Hepatocyte (in vitro differentiated cells): ENCODE measurements at regions not wholly inside any gene's neighbourhood (a gene's known extent, or its start where the extent isn't known, plus 50 kb on each side); places are given as distances from the start of the nearest gene placed in this dataset.
"Not testable (repeated sequence)": the region's sequence is repeated elsewhere in the genome, so short reads cannot be mapped to it uniquely, and the experiment has no call there.

Experiments
- DNase-seq: peaks from one replicate; pipeline ENCODE4 v3.0.0-alpha.2; 2016; ENCODE audit warnings: low spot score
- H2AFZ ChIP-seq: fragments of 200-600 bp; sonication (generic); 2 replicates; pipeline ENCODE4 v1.6.0; 2016; ENCODE audit warnings: antibody characterized with exemption, mild to moderate bottlenecking
- H3K27ac ChIP-seq: fragments of 200-600 bp; sonication (generic); 2 replicates; pipeline ENCODE4 v1.5.1; 2016; ENCODE audit warnings: mild to moderate bottlenecking
- H3K27me3 ChIP-seq: fragments of 200-600 bp; sonication (generic); 2 replicates; pipeline ENCODE4 v1.6.1; 2016
- H3K36me3 ChIP-seq: fragments of 200-600 bp; sonication (generic); replicated peaks from 2 replicates; pipeline ENCODE4 v1.5.1; 2016; ENCODE audit warnings: low read depth; ENCODE audit not compliant: insufficient read depth
- H3K4me1 ChIP-seq: fragments of 200-600 bp; sonication (generic); 2 replicates; pipeline ENCODE4 v1.5.1; 2016; ENCODE audit warnings: mild to moderate bottlenecking, moderate library complexity; ENCODE audit not compliant: insufficient read depth
- H3K4me2 ChIP-seq: fragments of 200-600 bp; sonication (generic); 2 replicates; pipeline ENCODE4 v1.6.0; 2016
- H3K4me3 ChIP-seq: fragments of 200-600 bp; sonication (generic); 2 replicates; pipeline ENCODE4 v1.5.1; 2016; ENCODE audit warnings: mild to moderate bottlenecking
- H3K79me2 ChIP-seq: fragments of 200-600 bp; sonication (generic); 2 replicates; pipeline ENCODE4 v1.6.0; 2017; ENCODE audit warnings: mild to moderate bottlenecking
- H3K9me2 ChIP-seq: fragments of 200-600 bp; sonication (generic); replicated peaks from 2 replicates; pipeline ENCODE4 v1.6.0; 2017; ENCODE audit warnings: mild to moderate bottlenecking; ENCODE audit not compliant: insufficient read depth
- H3K9me3 ChIP-seq: fragments of 200-600 bp; sonication (generic); 2 replicates; pipeline ENCODE4 v1.5.1; 2016; ENCODE audit warnings: low read depth, mild to moderate bottlenecking
- H4K20me1 ChIP-seq: fragments of 200-600 bp; sonication (generic); 2 replicates; pipeline ENCODE4 v1.6.0; 2016; ENCODE audit warnings: mild to moderate bottlenecking; ENCODE audit not compliant: insufficient read depth, poor library complexity, severe bottlenecking
- EZH2 ChIP-seq: fragments of 200-600 bp; sonication (generic); IDR thresholded peaks from 2 replicates; pipeline ENCODE4 v1.6.1; 2016; ENCODE audit warnings: antibody characterized with exemption, mild to moderate bottlenecking, borderline replicate concordance
- WGBS: methylation state at CpG from one replicate; pipeline ENCODE4 v1.1.6; 2016; ENCODE audit warnings: low lambda C conversion rate; ENCODE audit errors: missing lambda C conversion rate; 5-methylcytosine and 5-hydroxymethylcytosine counted together
- TF ChIP-seq, protein P1 (sequence below): fragments of 200-600 bp; sonication (generic); IDR thresholded peaks from 2 replicates; pipeline ENCODE4 v1.5.1; 2016; ENCODE audit warnings: antibody characterized with exemption, mild to moderate bottlenecking; ENCODE audit not compliant: poor library complexity

- not testable (repeated sequence) for H3K36me3 ChIP-seq, H3K79me2 ChIP-seq, H3K27me3 ChIP-seq, H3K4me2 ChIP-seq, DNase-seq, H3K9me3 ChIP-seq, H3K4me1 ChIP-seq, H2AFZ ChIP-seq, H3K9me2 ChIP-seq, H4K20me1 ChIP-seq, H3K4me3 ChIP-seq, H3K27ac ChIP-seq
- WGBS = 97% methylated on average over 6 of the region's 6 CpGs
Measured at GRCh38 chr3:125910851-125911250, 58.1 kb upstream of the ROPN1B start.

GRCh38 chr3:125914608-125915436 lies 54.2 kb upstream of the ROPN1B start:
- peak overlapping the region; percentile 85 for H3K4me2 ChIP-seq
- peak overlapping the region; percentile 89 for H3K27ac ChIP-seq
- H3K79me2 ChIP-seq, H3K36me3 ChIP-seq, H3K27me3 ChIP-seq, H4K20me1 ChIP-seq, H3K9me2 ChIP-seq, H3K9me3 ChIP-seq, H3K4me1 ChIP-seq: not testable (repeated sequence)
- H2AFZ ChIP-seq = peak overlapping the region; percentile 36
- DNase-seq = peak; percentile 25
- H3K4me3 ChIP-seq = peak overlapping the region; percentile 40
- WGBS = 13% methylated on average over 13 of the region's 14 CpGs

DNA sequence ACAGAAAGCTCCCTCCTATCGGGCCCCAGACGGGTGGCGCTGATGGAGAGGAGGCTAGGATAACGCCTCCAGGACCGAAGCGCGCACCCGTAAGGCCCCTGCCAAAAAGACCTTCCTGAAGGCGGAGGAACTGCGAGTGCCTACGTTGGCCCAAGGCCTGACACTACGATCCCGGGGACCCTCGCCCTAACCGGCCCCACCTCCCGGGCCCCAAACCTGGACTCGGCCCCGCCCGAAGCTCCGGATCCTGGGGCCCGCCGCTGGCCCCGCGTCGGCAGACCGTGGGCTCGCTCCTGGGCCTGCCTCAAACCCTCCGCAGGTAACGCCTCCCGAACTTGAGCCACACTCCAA lies 53.6 kb upstream of the ROPN1B start:
- H3K4me1 ChIP-seq, H3K9me3 ChIP-seq, H3K27me3 ChIP-seq, H3K9me2 ChIP-seq, H4K20me1 ChIP-seq, H3K79me2 ChIP-seq, H3K36me3 ChIP-seq: not testable (repeated sequence)
- WGBS = 0% methylated on average over 6 of the region's 30 CpGs
- Histone ChIP-seq H2AFZ (peak overlapping the region; percentile 36), H3K27ac (peak overlapping the region; percentile 89), H3K4me2 (peak overlapping the region; percentile 85), H3K4me3 (peak overlapping the region; percentile 40)
- peak; percentile 62 for DNase-seq

- not testable (repeated sequence) for H3K9me3 ChIP-seq, H2AFZ ChIP-seq, H3K9me2 ChIP-seq, H4K20me1 ChIP-seq, H3K36me3 ChIP-seq, H3K27me3 ChIP-seq, H3K79me2 ChIP-seq, H3K4me1 ChIP-seq
- peak; percentile 98 for DNase-seq
- Histone ChIP-seq H3K4me3 (peak overlapping the region; percentile 40), H3K4me2 (peak overlapping the region; percentile 85), H3K27ac (peak overlapping the region; percentile 89)
- WGBS = 2% methylated on average over 20 of the region's 40 CpGs
Measured at GRCh38 chr3:125915792-125916375, 53.1 kb upstream of the ROPN1B start.

DNA sequence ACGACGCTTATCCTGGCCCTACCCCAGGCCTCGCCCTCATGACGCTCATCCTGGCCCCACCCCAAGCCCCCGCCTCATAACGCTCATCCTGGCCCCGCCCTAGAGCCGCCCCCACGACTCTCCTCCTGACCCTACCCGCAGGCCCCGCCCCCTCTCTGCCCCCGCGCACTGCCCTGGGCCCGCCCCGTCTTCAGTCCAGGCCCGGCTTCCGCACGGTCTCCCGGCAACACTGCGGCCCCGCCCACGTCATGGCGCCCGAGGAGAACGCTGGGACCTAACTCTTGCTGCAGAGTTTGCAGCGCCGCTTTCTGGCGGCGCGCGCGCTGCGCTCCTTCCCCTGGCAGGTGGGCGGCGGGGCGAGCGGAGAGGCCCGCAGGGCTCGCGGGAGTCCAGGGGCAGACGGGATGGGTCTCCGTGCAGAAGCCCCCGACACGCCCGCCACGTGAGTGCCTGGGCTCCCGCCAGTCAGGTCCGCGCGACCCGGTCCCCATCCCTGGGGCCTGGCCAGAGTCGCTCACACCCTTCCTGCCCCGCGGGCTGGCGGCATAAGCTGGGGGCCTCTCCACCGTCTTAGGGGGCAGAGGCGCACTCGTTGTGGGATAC lies 52.5 kb upstream of the ROPN1B start:
- WGBS = 2% methylated on average over 35 of the region's 58 CpGs
- H3K79me2 ChIP-seq = no peaks in the 10 kb centered on the region
- no peaks in the 10 kb centered on the region for H3K36me3 ChIP-seq
- H3K4me1 ChIP-seq = no peaks in the 10 kb centered on the region
- no peaks in the 10 kb centered on the region for H4K20me1 ChIP-seq
- H3K27me3 ChIP-seq = no peaks in the 10 kb centered on the region
- no peak for TF ChIP-seq EZH2
- TF ChIP-seq, protein P1, sequence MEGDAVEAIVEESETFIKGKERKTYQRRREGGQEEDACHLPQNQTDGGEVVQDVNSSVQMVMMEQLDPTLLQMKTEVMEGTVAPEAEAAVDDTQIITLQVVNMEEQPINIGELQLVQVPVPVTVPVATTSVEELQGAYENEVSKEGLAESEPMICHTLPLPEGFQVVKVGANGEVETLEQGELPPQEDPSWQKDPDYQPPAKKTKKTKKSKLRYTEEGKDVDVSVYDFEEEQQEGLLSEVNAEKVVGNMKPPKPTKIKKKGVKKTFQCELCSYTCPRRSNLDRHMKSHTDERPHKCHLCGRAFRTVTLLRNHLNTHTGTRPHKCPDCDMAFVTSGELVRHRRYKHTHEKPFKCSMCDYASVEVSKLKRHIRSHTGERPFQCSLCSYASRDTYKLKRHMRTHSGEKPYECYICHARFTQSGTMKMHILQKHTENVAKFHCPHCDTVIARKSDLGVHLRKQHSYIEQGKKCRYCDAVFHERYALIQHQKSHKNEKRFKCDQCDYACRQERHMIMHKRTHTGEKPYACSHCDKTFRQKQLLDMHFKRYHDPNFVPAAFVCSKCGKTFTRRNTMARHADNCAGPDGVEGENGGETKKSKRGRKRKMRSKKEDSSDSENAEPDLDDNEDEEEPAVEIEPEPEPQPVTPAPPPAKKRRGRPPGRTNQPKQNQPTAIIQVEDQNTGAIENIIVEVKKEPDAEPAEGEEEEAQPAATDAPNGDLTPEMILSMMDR = peak; percentile 47
- H3K4me3 ChIP-seq = peak overlapping the region; percentile 55
- peak; percentile 97 for DNase-seq
- H3K9me2 ChIP-seq = no peaks in the 10 kb centered on the region
- H3K9me3 ChIP-seq = no peaks in the 10 kb centered on the region
- peak overlapping the region; percentile 89 for H2AFZ ChIP-seq
- peak overlapping the region; percentile 92 for H3K27ac ChIP-seq
- peak overlapping the region; percentile 95 for H3K4me2 ChIP-seq

DNA sequence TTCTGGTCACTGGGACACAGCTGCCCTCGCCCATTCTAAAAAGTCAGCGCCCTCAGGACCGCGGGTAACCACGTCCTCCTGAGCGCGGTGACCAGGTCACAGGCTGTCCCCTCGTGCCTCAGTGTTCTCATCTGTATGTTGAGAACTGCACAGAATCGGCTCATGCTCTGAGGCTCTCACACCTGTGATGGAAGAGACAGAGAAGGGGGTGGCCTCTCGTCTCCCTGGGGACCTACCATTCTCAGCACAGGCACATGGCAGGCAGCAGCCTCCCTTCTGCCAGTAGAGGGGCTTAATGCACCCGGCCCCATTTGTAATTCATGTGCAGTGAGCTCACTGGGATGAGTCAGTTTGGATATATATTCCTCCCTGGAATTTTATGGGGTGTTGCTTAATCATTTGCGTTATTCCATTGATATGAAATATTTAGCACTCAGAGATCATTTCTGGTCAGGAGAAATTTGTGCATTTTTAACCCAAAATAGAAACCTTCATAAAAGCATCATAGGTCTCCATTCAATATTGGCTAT lies 51.9 kb upstream of the ROPN1B start:
- peak overlapping the region; percentile 92 for H3K27ac ChIP-seq
- H3K9me3 ChIP-seq, H4K20me1 ChIP-seq, H3K79me2 ChIP-seq, H3K27me3 ChIP-seq, H3K36me3 ChIP-seq, H3K4me1 ChIP-seq, H3K9me2 ChIP-seq: not testable (repeated sequence)
- peak overlapping the region; percentile 89 for H2AFZ ChIP-seq
- peak overlapping the region; percentile 55 for H3K4me3 ChIP-seq
- DNase-seq = peak; percentile 44
- WGBS = 3% methylated on average over 12 of the region's 12 CpGs
- peak overlapping the region; percentile 95 for H3K4me2 ChIP-seq

GRCh38 chr3:125918024-125918423 lies 51.0 kb upstream of the ROPN1B start:
- H3K36me3 ChIP-seq, H2AFZ ChIP-seq, H3K27me3 ChIP-seq, DNase-seq, H3K79me2 ChIP-seq, H3K4me1 ChIP-seq, H4K20me1 ChIP-seq, H3K9me2 ChIP-seq, H3K4me3 ChIP-seq, H3K9me3 ChIP-seq, H3K27ac ChIP-seq, H3K4me2 ChIP-seq: not testable (repeated sequence)
- WGBS = 89% methylated on average over 1 of the region's 1 CpG

- not testable (repeated sequence) for H3K79me2 ChIP-seq, H3K9me3 ChIP-seq, H3K4me1 ChIP-seq, H3K4me3 ChIP-seq, H2AFZ ChIP-seq, H3K27ac ChIP-seq, H3K27me3 ChIP-seq, H3K36me3 ChIP-seq, DNase-seq, H4K20me1 ChIP-seq, H3K9me2 ChIP-seq, H3K4me2 ChIP-seq
- WGBS = 84% methylated on average over 5 of the region's 5 CpGs
Measured at GRCh38 chr3:125918451-125918850, 50.5 kb upstream of the ROPN1B start.
